Keratinocyte (primary cell): ENCODE measurements at regions not wholly inside any gene's neighbourhood (a gene's known extent, or its start where the extent isn't known, plus 50 kb on each side); places are given as distances from the start of the nearest gene placed in this dataset.

Experiments
- DNase-seq: peaks from one replicate; pipeline ENCODE4 v3.0.0-alpha.2; 2011; ENCODE audit warnings: low read depth, missing footprints, low spot score
- FAIRE-seq: peaks from 2 replicates; lab custom pipeline; 2011; peaks lifted over from hg19 to GRCh38; lab: Jason Lieb, UNC
- H2AFZ ChIP-seq: 2 replicates; pipeline ENCODE4 v1.6.0; 2012; ENCODE audit warnings: low read length, control low read depth, inconsistent platforms; ENCODE audit not compliant: control insufficient read depth
- H3K27ac ChIP-seq: 2 replicates; pipeline ENCODE4 v1.5.1; 2011; ENCODE audit warnings: low read length; ENCODE audit not compliant: control insufficient read depth, insufficient read depth
- H3K27me3 ChIP-seq: 3 replicates; pipeline ENCODE4 v1.6.0; 2011; ENCODE audit warnings: low read length; ENCODE audit not compliant: control insufficient read depth, insufficient read depth; ENCODE audit errors: extremely low read depth
- H3K36me3 ChIP-seq, 2 experiments: 2 replicates in 1 of 2; 3 replicates in 1 of 2; pipeline ENCODE4 v1.5.1; 2011; ENCODE audit warnings: low read length in 2 of 2, mild to moderate bottlenecking in 1 of 2; ENCODE audit not compliant: control insufficient read depth in 2 of 2, insufficient read depth in 2 of 2; ENCODE audit errors: extremely low read depth in 1 of 2
- H3K4me1 ChIP-seq: 3 replicates; pipeline ENCODE4 v1.5.1; 2011; ENCODE audit warnings: low read length; ENCODE audit not compliant: control insufficient read depth, insufficient read depth; ENCODE audit errors: extremely low read depth
- H3K4me2 ChIP-seq: 3 replicates; pipeline ENCODE4 v1.6.0; 2011; ENCODE audit warnings: low read depth, low read length; ENCODE audit not compliant: control insufficient read depth, insufficient read depth; ENCODE audit errors: extremely low read depth
- H3K4me3 ChIP-seq, 3 experiments: fragments of 200-600 bp in 1 of 3; sonication (generic) in 1 of 3; 2 replicates in 2 of 3; 3 replicates in 1 of 3; pipeline ENCODE4 v1.5.1; 2011 to 2016; ENCODE audit warnings: low read length in 3 of 3, mild to moderate bottlenecking in 3 of 3, control low read depth in 2 of 3, inconsistent platforms in 1 of 3, low read depth in 1 of 3, mixed read lengths in 1 of 3, mixed run types in 1 of 3, moderate library complexity in 1 of 3; ENCODE audit not compliant: control insufficient read depth in 2 of 3, insufficient read depth in 2 of 3; ENCODE audit errors: extremely low read depth in 1 of 3
- H3K79me2 ChIP-seq: 2 replicates; pipeline ENCODE4 v1.6.0; 2012; ENCODE audit warnings: low read length; ENCODE audit not compliant: control insufficient read depth, insufficient read depth
- H3K9ac ChIP-seq: 3 replicates; pipeline ENCODE4 v1.6.0; 2011; ENCODE audit warnings: low read length; ENCODE audit not compliant: control insufficient read depth, insufficient read depth; ENCODE audit errors: extremely low read depth
- H3K9me1 ChIP-seq: 3 replicates; pipeline ENCODE4 v1.6.0; 2011; ENCODE audit warnings: low read length; ENCODE audit not compliant: control insufficient read depth, insufficient read depth; ENCODE audit errors: extremely low read depth
- H3K9me3 ChIP-seq: 2 replicates; pipeline ENCODE4 v1.5.1; 2012; ENCODE audit warnings: low read depth, low read length; ENCODE audit not compliant: control insufficient read depth
- H4K20me1 ChIP-seq: 3 replicates; pipeline ENCODE4 v1.6.0; 2011; ENCODE audit warnings: low read length; ENCODE audit not compliant: control insufficient read depth, insufficient read depth; ENCODE audit errors: extremely low read depth
- EZH2 ChIP-seq: IDR thresholded peaks from one replicate; pipeline ENCODE4 v1.6.1; 2012; ENCODE audit warnings: inconsistent platforms, mild to moderate bottlenecking, low read length, moderate library complexity
- dilution Hi-C: fragments of 300-500 bp; cut with MboI; formaldehyde crosslinking; loops from one replicate; pipeline ENCODE4 v1.7.0; 2020; ENCODE audit warnings: low sequenced_read_pairs; ENCODE audit not compliant: extremely low pct_ligation_motif_present
- TF ChIP-seq, protein P1 (sequence below), 3 experiments: IDR thresholded peaks in 1 of 3; conservative IDR thresholded peaks in 1 of 3; optimal IDR thresholded peaks in 1 of 3; 2 replicates in 2 of 3; 3 replicates in 1 of 3; pipeline versions ENCODE3 to v1.5.1; 2011; ENCODE audit warnings: low read length in 3 of 3, mild to moderate bottlenecking in 3 of 3, moderate library complexity in 2 of 3, control low read depth in 1 of 3, inconsistent platforms in 1 of 3; ENCODE audit not compliant: insufficient read depth in 2 of 3; ENCODE audit errors: extremely low read depth in 1 of 3

- Histone ChIP-seq H3K79me2 (no peaks in the 10 kb centered on the region), H4K20me1 (no peaks in the 10 kb centered on the region), H3K9ac (no peak overlapping the region), H3K4me2 (no peak overlapping the region), H3K4me1 (no peaks in the 10 kb centered on the region), H3K27me3 (peaks cover 4% of the 10 kb centered on the region), H2AFZ (no peak overlapping the region), H3K9me3 (no peaks in the 10 kb centered on the region), H3K27ac (no peak overlapping the region), H3K9me1 (no peaks in the 10 kb centered on the region), H3K36me3 (no peaks in the 10 kb centered on the region), H3K4me3 (no peak overlapping the region)
- no peak for DNase-seq
- TF ChIP-seq, protein P1, sequence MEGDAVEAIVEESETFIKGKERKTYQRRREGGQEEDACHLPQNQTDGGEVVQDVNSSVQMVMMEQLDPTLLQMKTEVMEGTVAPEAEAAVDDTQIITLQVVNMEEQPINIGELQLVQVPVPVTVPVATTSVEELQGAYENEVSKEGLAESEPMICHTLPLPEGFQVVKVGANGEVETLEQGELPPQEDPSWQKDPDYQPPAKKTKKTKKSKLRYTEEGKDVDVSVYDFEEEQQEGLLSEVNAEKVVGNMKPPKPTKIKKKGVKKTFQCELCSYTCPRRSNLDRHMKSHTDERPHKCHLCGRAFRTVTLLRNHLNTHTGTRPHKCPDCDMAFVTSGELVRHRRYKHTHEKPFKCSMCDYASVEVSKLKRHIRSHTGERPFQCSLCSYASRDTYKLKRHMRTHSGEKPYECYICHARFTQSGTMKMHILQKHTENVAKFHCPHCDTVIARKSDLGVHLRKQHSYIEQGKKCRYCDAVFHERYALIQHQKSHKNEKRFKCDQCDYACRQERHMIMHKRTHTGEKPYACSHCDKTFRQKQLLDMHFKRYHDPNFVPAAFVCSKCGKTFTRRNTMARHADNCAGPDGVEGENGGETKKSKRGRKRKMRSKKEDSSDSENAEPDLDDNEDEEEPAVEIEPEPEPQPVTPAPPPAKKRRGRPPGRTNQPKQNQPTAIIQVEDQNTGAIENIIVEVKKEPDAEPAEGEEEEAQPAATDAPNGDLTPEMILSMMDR (optimal IDR thresholded peaks at IDR 0.05 in 1 of 3, IDR thresholded peaks at IDR 0.05 in 1 of 3, conservative IDR thresholded peaks at IDR 0.05 in 1 of 3; ENCODE audit: extremely low read depth in 1 of 3, insufficient read depth in 2 of 3, low read length in 3 of 3), result no peak
- no peak for TF ChIP-seq EZH2
- dilution Hi-C loops, result no loop called here
- no peak for FAIRE-seq
These were observed 221.4 kb downstream of the DRD1 start for GRCh38 chr5:175222621-175223020.

DNA sequence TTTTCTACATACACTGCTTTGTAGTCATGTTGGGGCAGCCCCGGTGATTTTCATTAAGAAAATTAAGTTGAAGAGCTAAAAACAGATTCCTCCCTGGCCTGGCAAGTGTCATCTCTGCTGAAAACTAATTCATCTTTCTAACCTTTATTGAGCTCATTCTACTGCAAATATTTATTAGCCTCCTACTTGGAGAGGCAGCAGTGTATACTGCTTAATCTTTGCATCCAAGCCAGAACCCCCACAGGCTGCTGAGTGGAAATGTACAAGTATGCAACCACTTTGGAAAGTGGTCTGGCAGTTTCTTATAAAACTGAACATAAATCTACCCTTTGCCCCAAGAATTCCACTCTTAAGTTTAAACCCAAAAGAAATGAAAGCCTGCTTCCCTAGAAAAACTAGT is 223.4 kb downstream of the DRD1 start:
- no peaks in the 10 kb centered on the region for H3K4me1 ChIP-seq
- FAIRE-seq, result no peak
- H3K4me3 ChIP-seq, result no peak overlapping the region
- no peaks in the 10 kb centered on the region for H3K9me3 ChIP-seq
- peaks cover 4% of the 10 kb centered on the region for H3K27me3 ChIP-seq
- TF ChIP-seq, protein P1 (optimal IDR thresholded peaks at IDR 0.05 in 1 of 3, IDR thresholded peaks at IDR 0.05 in 1 of 3, conservative IDR thresholded peaks at IDR 0.05 in 1 of 3; ENCODE audit: extremely low read depth in 1 of 3, insufficient read depth in 2 of 3, low read length in 3 of 3), result no peak
- TF ChIP-seq EZH2, result no peak
- no peak overlapping the region for H3K9ac ChIP-seq
- no peak for DNase-seq
- H3K4me2 ChIP-seq, result no peak overlapping the region
- no peak overlapping the region for H3K27ac ChIP-seq
- H4K20me1 ChIP-seq, result no peaks in the 10 kb centered on the region
- H3K79me2 ChIP-seq, result no peaks in the 10 kb centered on the region
- dilution Hi-C loops, result no loop called here
- H2AFZ ChIP-seq, result no peak overlapping the region
- no peaks in the 10 kb centered on the region for H3K9me1 ChIP-seq
- no peaks in the 10 kb centered on the region for H3K36me3 ChIP-seq
